ENCODE measurements at regions not wholly inside any gene's neighbourhood (a gene's known extent, or its start where the extent isn't known, plus 50 kb on each side); places are given as distances from the start of the nearest gene placed in this dataset.

- DNase-seq, result no peak
Measured at GRCh38 chr10:78374331-78375028, 340.8 kb downstream of the RPS24 start.

DNA sequence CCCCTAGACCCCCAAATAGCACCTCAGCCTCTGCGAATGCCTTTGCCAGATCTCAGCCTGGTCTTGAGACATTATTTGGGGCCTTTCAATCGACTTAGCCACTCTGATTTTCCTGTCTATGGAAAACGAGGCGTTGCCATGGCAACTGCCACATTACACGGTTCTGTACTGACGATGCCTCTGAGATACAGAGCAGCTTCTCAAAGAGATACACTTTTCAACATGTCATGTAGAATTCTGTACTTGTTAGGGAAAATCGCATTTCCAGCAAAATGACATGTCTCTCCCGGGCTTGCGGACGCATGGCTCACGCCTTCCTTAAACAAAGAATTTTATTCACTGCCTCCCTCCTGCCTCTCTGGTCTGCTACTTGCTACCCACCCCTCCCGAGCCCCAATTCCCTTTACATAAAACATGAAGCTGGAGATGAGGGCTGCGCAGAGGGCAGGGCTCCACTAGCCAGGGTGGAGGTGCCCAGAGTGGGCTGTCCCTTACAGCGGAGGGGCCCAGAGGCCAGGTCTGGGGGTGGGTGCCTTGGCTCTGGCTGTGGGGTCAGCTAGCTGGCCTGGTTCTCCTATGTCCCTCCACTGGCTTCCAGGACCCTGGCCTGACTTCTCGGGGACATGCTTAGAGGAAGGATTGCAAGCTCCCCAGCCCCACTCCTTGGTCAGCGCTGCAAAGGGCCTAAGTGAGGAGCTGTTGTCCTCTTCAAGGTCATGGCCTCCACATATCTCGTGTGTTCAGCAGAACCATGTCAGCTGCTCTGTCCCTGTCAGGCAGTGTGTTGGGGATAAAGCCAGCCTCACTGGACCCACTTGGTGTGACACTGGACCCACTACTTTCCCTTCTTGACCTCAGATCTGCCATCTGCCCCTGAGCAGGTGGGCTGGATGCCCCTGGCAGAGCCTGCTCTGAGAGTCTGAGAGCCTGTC, 342.5 kb downstream of the RPS24 start:
- no peak for DNase-seq

DNA sequence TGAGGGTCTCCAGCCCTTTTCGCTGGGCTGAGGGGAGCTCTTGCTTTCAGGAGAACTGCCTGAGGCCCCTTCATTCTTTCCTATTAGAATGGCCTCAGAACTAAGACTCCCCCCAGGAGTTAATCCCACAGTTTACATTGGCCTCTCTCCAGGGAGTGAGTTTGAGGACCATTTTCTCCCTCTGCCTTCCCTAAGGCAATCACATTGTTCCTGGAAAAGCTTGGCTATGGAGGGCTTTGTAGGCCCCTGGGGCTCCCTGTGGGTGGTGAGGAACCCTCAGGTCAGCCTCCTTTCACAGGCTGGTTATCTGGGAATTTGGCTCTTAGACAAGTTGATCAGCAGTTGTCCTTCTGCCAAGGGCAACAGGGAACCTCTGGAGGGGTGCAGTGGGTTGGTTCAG, 343.7 kb downstream of the RPS24 start:
- no peak for DNase-seq

GRCh38 chr10:78378192-78378591, 344.5 kb downstream of the RPS24 start:
- no peak for DNase-seq

GRCh38 chr10:78381107-78381506, 347.4 kb downstream of the RPS24 start:
- DNase-seq, result no peak

- no peak for DNase-seq
Measured at GRCh38 chr10:78382047-78382446, 348.4 kb downstream of the RPS24 start.

DNA sequence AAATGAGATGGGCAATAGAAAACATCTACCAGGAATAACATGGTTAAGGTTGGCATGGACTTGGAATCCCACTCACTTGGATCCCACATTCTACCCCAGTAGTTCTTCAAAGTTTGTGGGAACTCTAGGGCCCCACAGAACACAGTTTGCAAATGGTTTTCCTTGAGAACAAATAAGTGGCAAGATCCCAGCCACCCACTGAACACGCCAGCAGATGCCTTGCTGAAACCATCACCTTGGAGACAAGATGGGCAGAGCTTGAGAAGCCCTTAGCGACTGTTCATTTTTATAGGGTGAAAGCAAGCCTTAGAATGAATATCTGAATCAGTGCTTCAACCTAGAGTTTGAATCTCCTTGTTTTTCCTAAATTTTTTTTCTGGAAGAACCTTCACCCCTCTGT, 349.1 kb downstream of the RPS24 start:
- DNase-seq, result no peak

- DNase-seq, result no peak
Measured at GRCh38 chr10:78383378-78384048, 349.9 kb downstream of the RPS24 start.

DNA sequence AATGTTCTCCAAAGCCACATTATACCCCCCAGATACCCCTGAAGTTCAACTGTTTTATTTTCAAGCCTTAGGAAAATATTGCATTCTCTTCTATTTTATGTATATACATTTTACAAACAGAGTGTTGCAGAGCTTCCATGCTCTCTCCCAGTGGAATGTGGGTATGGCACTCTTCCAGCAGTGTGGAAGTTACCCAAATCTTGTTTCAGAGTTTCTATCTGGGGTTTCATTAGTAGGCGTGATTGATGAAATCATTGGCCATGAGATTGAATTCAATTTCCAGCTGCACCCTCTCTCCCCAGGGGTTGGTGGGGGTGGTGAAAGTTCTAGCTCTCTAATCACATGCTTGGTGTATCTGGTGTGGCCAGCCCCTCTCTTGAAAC, 350.4 kb downstream of the RPS24 start:
- no peak for DNase-seq

DNA sequence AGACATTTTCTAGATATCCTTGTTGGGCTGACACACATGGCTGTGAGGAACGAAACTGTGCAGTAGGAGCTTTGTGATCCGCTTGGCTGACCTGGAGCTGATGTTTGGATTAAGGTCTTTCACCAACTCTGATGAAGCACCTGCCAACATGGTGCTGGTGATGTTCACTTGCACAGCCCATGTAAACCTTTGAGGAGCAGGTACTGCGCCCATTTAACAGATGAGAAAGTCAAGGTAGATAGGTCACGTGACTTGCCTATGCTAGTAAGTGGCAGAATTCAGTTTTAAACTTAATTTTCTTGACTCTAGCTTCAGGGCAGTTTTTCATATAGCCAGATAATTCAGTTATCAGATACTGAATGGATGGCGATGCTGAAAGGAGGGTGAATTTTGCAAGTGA, 351.9 kb downstream of the RPS24 start:
- no peak for DNase-seq

DNA sequence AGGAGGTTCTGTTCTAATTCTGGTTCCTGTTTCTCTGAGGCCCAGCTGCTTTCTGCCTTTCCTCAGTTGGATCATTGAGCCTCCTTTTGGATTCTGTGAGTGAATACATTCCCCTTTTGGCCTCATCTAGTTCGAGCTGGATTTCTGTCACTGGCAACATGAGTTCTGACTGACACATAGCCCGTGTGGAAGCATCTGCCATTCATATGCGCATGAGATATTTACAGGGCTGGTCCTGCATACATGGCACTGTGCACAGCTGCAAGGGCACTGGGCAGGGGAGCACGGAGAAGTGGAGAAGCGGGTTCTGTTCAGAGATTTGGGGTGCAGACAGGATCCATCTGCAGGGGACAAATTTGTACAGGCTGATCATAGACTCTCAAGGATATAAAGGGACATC, 352.8 kb downstream of the RPS24 start:
- no peak for DNase-seq

- no peak for DNase-seq
Measured at GRCh38 chr10:78388331-78389050, 354.8 kb downstream of the RPS24 start.

DNA sequence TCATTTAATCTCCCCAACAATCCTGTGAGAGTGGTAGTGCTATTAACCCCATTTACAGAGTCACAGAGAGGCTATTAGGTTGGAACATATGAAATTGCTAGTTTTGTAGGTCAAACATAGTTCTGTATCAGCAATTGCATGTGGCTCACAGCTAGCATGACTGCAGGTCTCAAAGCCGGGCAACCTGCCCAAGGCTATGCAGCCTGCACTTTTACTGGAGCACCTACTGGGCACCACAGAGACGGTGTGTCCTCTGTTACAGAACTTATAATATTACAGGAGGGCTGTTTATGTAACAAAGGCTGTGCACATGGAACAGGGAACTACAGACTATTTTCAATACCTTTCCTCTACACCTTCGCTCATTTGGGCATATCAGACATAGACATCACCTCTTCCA, 355.8 kb downstream of the RPS24 start:
- no peak for DNase-seq

- no peak for DNase-seq
Measured at GRCh38 chr10:78390051-78390450, 356.4 kb downstream of the RPS24 start.

- DNase-seq, result no peak
Measured at GRCh38 chr10:78390817-78391216, 357.2 kb downstream of the RPS24 start.

DNA sequence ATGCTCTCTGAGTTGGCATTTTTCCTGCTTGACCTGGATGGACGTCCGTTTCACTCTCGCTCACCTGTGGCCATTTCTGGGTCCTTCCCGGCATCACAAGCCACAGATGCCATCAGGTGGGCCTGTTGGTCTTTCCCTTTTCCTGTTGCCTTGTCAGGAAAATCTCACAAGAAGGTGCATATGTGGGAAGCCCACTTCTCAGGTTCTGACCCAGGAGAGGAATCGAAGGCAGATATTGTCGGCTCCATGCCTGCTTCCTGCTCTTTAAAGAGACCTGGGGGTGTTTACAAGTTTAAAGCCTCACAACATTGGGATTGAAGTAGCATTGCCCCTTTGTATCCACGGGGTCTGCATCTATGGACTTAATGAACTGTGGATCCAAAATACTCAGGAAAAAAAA, 357.9 kb downstream of the RPS24 start:
- no peak for DNase-seq

GRCh38 chr10:78392197-78392596, 358.5 kb downstream of the RPS24 start:
- DNase-seq, result no peak

GRCh38 chr10:78393094-78393493, 359.4 kb downstream of the RPS24 start:
- no peak for DNase-seq

DNA sequence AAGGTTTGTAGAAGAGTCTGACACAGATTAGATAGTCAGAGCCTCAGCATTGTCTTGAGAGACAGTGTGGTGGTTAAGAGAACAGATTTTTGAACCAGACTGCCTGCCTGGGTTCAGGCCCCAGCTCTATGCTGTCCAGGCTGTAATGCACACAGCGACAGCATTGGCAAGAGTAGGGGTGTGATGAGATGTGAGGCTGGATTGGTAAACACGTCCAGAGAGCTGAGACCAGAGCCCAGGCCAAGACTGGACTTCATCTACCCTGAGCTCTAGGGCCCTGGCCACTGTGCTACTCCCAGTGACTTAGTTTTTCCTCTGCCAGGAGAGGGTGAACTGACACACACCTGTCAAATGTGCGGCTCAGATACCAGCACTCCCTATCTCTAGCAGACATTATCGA, 360.4 kb downstream of the RPS24 start:
- no peak for DNase-seq

- no peak for DNase-seq
Measured at GRCh38 chr10:78395162-78395561, 361.5 kb downstream of the RPS24 start.

DNA sequence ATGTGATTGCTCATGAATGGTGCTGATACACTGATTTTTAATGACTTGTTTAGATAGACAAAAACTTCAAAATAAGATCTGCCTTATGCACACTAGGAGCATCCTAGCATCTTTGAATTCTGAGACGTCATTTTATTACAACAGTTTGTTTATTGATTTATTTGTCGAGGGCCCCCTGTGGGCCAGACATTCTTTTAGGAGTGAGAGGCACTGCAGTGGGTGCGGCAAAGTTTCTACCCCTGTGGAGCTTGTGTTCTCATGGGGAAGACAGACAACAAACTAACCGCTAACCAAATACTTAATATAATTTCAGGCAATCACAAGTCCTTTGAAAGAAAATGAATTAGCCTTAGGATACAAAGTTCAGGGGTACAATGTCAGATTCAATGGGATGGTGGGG, 363.1 kb downstream of the RPS24 start:
- no peak for DNase-seq

DNA sequence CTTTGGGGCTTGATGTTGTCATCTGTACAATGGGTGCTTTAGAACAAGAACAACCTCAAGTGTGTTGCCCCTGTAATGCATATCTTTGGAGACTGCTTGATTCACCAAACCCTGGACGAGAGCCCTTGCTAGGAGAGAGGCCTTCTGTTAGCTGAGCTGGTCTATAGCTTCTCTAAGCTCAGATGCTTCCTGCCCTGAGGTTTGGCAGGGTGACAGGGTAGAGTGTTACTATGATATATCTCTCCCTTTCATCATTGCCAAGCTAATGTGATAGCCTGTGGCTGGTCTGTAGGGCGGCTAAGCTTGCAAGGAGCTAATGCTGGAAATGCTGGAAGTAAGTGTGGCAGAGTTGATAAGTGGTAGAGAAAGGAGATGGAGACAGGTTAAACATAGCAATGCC, 364.1 kb downstream of the RPS24 start:
- DNase-seq, result no peak

DNA sequence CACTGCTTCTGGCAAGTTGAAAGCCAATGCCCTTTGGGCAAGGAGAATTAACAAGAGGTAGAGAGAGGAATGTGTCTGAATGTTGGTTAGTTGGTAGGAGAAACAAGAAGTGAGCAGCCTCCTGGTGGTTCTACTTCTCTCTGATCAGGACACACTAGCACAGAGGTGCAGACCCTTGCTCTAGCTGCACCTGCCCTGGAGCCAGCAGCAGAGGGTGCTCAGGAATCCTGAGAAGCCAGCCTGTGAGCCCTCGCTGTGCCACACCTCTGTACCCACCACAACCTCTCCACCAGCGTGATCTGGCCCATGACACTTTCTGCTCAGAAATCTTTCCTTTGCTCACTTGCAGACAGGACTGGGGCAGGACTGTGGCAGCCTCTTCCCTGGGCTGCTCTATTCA, 364.7 kb downstream of the RPS24 start:
- no peak for DNase-seq
